ENCODE measurements at regions not wholly inside any gene's neighbourhood (a gene's known extent, or its start where the extent isn't known, plus 50 kb on each side); places are given as distances from the start of the nearest gene placed in this dataset.

DNA sequence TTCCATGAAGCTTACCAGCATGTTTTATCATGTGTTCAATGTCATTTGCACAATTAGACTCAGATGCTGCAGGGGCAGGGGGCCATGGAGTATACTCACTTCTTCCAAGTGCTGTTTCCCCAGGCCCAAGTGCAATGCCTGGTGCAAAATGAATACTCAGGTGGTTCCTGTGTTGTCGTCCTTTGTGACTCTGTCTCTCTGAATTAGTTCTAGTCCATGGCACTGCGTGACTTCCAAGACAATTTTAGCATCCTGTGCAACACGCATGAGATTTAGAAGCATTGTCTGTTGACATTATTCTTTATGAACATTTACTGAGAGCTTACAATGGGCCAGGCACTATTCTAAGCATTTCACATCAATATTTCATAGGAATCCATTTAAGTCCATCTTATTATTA, 769.7 kb upstream of the RBFOX1 start:
- no peak for DNase-seq

DNA sequence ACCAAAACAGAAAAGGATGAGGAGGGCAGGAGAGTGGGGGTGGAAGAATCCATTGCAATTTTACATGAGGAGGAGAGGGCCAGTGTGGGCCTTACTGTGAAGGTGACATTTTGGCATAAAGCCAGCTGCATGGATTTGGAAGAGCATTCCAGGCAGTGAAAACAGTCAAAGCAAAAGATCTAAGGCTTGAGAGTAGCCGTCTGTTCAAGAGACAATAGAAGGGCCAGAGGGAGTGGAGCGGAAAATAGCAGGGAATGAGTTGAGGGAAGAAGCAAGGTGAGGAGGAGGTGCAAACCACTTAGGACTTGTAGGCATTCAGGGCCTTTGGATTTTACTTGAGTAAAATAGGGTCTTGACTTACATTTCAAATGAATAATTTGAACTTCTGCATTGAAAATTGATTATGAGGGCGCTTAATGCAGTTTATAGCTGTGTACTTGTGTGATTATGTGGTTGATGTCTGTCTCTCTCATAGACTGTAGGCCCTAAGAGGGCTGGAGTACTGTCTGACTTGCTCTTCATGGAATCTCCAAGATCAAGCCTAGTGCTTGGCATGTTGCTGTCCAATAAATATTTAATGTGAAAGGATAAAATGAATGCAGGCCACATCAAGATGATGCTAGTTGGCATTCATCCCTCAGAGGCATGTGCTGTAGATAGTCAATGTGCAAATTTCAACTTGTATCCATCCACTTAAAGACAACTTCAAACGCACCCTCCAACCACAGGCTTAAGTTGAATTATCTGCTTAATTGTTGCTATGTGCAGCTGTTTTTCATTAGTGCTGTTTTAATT, 772.1 kb upstream of the RBFOX1 start:
- no peak for DNase-seq

DNA sequence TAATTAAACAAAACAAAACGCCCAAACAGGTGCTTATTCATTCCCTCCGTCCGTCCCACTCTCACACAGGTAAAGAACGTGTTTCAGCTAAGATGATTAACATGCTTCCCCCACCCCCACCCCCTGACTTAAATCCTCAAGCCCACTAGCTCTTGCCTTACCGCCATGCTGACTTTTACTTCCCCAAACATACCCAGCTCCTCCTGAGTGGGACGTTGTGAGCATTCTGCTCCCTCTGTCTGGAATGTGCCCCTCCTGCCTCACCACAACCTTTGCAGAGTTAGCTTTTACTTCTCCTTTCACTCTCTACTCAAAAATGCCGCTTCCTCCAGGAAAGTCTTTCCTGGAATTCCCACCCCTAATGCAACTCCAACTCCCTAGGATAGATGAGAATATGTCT, 774.0 kb upstream of the RBFOX1 start:
- DNase-seq, result no peak

DNA sequence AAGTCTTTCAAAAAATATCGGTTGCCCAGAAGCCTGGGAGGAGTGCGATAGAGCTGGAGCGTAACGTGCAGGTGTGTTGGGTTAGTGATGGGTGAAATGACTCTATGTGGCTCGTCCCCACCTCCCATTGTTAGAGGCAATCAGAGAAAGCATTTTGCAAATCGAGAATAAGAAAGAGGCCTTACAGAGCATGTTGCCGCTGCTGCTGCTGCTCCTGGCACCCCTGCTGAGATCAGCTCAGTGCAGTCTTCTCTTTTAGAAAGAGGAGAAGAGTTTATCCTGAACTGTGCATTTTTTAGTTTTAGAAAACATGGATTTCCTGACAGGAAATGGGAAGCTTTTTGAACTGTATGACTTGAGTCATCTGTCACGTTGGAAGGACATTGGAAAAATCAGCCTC, 774.5 kb upstream of the RBFOX1 start:
- no peak for DNase-seq

DNA sequence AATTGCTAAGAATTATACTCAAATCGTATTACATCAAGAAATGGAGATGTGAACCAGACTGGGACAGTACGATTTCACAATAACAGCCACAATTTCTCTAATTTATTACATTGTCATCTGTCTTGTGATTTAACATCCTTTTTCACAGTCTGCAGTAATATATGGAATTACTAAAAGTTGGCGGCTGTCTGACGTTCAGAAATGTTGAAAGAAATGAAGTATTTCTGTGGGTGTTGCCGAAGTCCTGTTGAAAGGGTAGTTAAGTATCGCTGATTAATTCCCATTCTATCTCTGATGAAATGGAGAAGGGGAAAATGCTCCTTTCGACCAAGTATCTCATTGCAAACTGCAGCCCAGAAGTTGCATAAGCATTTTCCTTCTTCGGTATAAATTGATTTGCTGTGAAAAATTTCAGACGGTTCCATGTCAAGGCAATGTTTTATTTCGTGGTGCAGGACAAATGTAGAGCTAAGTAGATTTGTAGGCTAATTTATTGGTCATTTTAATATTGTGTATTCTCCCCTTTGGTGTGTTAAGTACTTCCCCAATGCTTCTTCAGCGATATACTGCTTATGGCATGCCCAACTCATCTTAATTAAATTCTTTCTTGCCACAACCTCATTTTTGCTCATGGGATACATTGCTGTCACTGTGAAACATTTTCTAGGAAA, 775.2 kb upstream of the RBFOX1 start:
- DNase-seq, result no peak

DNA sequence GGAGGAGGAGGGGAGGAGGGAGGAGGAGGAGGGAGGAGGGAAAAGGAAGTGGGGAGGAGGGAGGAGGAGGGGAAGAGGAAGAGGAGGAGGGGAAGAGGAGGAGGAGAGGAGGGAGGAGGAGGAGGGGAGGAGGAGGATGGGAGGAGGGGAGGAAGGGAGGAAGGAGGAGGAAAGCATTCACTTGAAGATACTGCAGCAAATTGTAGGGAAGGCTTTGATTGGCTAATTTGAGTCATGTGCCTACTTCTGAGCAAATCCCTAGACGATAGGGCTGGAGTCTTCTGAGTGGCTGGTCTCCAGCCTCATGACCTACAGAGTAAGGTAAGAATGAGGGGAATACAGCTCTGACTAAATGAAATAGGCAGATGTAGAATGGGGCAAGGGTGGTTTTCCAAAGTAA, 783.2 kb upstream of the RBFOX1 start:
- DNase-seq, result no peak

DNA sequence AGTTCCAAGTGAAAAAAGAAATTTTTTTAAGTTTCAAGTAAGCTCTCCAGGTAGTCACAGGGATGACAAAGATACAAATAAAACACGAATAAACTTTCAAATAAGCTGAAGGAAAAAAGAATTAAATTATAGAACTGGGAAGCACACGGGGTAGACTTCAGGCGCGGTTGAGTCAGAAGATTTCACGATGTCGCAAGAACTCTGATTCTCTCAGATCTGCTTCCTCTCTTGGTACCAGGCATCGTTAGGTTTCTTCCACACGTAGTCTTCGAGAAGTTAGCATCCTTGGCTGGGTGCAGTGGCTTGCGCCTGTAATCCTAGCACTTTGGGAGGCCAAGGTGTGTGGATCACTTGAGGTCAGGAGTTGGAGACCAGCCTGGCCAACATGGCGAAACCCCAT, 784.1 kb upstream of the RBFOX1 start:
- no peak for DNase-seq

DNA sequence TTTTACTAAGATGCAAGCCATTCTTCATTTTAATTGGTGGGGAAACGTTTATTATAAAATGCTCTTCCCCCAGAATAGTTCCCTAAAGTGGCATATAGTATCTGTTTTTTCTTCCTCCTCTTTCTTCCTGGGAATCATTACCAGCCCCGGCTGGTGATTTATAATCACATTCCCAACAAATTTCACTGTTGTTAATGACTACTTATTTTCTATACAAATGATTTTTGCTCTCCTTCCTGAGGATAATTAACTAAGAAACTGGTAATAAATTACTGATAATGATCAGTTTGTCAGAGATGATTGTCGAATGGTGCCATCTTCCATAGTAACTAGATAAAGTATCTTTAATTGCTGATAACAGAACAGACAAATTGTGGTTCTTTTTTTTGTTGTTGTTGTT, 785.5 kb upstream of the RBFOX1 start:
- no peak for DNase-seq

DNA sequence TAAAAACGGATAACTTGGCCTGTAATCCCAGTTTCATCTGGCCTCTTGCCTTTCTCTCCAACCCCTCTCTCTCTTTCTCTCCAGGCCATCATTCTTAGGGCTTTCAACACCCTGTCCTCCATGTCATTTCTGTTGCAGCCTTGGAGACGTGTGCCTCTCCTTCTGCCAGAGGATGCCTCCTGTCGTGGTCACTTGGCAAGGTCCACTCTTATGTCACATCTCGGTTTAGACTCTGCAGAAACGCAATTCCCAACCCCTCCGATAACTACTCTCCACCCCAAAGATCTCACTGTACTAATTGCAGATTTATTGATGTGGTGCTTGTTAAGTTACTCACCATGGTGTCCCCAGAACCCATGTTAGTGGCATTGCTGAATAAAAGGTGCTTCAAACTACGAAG, 787.3 kb upstream of the RBFOX1 start:
- no peak for DNase-seq

DNA sequence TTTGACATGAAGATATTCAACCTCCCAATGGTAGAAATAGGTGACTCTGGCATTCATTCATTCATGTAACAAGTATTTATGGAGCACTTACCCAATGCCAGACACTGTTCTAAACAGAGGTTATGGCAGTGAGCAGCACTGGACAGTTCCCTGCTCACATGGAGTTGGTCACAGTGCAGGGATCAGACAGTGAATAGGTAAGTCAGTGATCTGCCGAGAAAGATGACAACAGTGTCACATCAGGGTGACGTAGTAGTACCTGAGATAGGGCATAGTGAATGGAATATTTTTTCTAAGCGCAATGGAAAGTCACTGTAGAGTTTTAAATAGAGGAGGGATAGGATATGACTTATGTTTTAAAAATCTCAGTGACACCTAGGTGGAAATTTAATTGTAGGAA, 791.4 kb upstream of the RBFOX1 start:
- no peak for DNase-seq

DNA sequence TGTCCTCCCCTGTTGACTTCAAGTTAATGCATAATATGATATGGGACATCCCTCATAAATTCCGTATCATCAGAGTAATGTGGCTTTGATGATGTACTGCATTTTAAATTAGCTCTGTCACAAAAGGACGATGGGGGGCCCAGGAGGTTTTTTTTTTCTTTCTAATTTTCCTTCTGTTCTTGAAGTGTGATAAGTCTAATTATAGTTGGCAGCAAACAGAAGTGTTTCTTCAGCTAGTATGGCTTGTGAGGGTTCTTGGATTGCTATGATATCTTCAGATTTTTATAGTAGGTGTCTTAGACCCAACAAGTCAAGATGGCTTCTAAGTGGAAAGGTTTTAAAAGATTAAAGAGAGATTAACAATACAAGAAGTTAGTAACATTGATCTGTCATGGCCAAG, 796.2 kb upstream of the RBFOX1 start:
- DNase-seq, result no peak

DNA sequence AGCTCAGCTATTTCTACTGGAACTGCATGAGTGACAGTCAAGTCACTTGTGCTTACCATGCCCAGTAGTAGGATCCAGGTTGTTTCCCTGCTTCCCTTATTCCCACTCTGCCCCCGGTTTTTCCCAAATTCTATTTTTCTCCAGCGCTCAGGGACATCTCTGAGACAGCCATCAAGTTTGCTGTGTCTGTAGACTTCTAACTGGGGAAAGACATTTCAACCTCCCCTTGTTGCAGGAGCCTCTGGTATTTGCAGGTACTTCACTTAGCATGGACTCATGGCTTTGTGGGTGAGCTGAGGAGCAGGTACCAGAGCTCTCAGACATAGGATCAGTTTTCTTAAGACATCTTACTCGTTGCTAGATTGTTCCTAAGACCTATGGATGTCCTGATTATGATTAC, 801.6 kb upstream of the RBFOX1 start:
- no peak for DNase-seq

DNA sequence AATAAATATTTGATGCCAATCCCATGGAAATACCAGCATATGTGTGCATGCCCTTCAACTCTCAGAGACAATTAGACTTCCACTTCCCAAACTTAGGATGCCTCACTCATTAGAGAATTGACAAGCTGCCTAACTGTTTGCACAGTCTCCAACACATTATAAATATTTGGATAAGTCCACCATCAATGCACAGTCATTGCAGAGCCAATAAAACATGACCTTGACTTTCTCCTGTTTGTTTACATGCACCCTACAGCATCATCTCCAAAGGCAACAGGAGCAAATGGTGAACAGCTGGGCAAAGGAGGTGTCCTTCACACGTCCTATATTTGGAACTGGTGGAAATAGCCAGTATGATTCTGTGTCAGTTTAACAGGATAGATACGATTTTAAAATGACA, 804.4 kb upstream of the RBFOX1 start:
- no peak for DNase-seq

DNA sequence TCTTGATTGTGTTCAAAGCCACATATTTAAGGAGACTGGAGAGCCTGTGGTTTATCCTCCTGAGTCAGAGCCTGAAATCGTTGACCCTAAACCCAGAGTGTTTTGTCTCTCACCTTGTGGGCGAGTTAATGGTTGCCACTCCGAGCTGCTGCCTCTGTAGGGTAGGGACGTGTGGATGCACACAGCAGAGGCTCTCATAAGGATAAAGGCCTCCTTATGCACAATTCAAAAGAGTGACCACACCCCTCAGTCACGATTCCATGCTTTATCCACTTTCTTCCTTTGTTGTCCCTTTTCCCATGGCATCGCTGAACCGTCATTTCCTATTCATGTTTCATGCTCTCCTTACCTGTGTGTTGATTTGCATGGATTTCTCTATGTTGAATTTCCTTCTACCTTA, 805.0 kb upstream of the RBFOX1 start:
- DNase-seq, result no peak

DNA sequence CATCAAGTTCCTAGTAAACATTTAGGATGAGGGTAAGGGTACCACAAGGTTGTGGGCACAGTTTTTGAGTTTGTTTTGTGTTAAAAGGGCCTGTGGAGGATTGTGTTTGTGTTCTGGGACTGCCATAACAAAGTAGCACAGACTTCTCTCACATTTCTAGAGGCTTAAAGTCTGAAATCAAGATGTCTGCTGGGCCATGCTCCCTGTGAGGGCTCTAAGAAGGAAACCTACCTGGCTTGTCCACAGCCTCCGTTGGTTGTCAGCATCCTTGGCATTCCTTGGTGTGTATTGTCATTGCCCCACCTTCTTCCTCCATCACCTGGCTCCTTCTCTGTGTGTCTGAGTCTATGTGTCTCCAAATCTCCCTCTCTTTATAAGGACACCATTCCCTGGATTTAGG, 808.1 kb upstream of the RBFOX1 start:
- no peak for DNase-seq

DNA sequence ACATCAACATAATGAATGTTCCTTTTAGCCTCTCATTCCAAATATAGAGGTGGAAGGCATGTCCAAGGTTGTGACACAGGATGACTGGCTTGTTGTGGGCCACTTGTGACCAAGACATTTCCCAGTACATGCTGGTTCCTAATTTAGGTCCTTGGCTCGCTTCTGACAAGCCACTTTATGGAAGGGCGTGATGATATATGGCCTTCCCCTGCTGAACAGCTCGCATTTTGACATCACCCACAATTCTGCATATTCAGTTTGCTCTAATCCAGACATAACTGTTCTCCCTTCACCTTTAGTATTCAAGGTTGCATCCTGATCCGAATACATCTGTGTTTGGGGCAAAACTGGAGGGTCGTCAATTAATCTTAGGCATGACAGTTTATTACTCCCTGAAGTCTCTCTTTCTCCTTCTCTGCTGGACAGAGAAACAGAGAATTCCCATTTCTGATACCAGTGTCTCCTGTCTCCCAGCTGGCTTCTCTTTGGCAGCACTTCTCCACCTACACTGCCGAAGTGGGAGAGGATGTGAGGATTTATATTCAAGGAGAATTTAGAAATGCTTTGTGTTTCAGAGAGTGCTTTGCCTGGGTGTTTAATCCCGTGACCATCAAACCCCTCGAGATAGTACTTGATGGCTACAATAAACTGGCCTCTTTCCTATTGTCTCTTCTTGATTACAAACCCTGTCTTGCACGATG, 815.5 kb upstream of the RBFOX1 start:
- no peak for DNase-seq

DNA sequence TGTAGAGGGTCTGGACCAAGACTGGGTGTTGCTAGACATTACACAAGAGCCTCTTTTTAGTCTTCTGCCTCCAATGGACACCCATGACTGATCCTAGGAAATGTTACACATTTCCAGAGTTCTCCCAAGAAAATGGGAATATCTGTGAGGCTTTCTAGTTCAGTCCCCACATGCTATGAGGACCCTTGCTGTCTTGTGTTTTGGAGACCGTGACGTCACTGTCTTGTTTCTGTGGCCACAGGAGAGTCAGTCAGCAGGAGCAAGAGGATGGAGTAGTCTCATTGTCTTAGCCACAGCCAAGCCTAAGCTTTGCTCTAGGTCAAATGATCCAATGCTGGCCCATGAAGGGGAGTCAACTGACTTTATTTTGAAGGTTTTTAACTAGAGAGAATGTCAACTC, 820.1 kb upstream of the RBFOX1 start:
- DNase-seq, result no peak

DNA sequence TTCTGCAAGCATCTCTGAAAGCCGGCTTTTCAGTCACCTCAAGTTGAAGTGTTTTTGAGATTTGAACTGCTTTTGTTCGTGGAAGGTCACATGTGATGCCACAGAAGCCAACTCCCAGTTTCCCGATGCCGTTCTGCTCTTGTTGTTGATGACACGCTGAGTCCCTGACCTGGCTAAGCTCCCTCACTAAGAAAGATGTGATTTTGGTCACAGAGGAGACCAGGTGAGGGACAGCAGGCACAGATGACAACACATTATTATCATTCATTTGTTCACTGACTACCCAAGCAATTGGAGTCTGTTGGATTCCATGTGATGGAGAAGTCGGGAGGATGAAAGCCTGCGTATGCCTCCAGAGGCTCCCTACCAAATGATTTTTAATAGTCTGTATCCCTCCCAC, 822.4 kb upstream of the RBFOX1 start:
- DNase-seq, result no peak

DNA sequence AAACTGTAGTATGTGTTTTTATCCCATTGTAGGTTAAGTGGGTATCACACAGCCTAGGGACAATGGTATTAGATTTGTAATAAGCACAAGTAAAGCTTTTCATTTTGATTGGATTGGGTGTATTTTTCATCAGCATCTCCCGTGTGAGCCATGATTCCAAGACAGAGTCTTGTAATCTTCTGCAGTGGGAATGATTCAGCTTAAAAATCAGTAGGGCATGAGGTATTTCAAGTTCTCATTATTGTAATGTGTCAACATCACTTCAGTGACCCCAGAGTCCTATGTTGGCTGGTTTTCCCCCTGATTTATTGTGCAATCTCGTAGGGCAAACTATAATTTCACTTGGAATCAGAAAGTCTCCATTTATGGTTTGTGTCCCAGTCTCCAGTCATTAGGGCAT, 833.2 kb upstream of the RBFOX1 start:
- no peak for DNase-seq

DNA sequence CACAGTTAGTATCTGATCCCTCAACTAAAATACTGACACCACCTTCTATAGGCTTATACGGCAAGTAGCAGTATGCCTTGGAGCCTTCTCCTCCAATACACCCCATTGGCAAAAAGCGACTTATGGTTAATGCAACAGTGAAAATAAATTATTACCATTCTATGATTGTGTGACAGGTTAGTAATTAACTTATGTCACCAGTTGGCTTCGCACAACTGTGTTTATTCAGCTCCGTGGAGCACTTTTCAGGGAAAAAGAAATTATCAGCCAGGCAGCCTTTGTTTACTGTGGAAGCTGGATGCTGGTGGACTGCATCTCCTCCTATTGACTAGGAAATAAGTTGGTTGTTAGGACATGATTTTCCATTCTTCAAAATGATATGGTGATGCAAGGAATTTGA, 833.8 kb upstream of the RBFOX1 start:
- DNase-seq, result no peak

DNA sequence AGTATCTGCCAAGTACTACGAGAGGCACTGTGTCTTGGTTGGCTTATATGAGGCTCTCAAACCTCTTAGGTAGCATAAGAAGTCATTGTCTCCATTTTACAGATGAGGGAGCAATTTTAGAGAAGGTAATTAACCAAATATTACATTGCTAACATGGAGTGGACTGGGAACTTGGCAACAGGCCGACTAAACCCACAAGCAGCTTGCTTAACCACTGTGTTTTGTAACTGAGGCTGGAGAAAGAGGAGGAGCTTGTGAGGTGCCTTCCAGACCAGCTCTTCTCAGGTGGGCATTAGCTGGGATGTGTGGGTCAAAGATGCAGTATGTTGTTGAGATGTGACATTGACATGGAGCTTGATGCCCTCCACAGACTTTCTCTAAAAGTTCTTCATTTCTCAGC, 835.6 kb upstream of the RBFOX1 start:
- DNase-seq, result no peak

DNA sequence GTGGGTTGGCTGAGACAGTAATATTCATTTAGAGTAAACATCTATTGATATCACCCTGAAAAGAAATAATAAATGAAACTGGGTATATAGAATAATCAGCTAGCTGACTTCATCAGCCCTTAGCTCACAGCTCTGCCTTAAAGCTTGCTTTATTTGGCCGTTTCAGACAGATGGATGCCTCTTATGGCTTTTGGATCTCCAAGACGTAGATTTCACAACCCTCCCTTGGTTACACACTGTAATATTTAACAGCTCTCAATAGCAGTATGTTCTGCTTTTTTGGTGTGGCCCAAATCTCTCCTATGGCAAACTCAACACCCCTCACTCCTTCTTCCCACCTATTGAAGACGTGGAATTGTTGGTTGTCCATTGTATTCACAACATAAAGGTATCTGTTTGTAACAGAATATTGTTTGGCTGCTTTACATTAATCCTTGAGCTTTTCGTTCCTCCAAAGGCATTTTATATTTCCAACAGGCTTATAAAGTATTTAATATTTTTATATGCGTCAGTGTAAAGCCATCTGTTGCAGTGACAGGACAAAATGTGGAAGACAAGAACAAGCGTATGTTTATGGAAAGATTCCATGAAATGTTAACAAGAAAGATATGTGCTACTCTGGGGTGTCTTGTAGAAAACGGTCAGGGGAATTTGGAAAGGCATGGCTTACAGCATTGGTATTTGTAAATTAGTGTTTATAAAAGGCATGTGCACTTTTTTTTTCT, 837.0 kb upstream of the RBFOX1 start:
- DNase-seq, result no peak

DNA sequence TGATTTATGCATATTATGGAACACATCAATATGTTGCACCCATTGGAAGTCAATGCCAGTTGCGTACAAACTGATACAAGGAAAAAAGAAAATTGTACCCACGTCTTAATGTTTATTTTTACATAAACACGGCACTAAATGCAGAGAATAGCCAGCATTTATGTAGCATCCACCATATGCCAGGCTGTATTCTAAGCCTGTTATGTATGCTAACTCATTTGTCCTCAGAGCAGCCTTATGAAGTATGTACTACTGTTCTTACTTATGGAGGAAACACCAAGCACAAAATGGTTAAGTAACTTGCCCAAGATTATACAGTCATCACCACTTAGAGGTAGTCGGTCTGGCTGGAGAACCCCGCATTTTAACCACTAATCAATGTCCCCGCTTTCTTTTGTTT, 837.9 kb upstream of the RBFOX1 start:
- no peak for DNase-seq

DNA sequence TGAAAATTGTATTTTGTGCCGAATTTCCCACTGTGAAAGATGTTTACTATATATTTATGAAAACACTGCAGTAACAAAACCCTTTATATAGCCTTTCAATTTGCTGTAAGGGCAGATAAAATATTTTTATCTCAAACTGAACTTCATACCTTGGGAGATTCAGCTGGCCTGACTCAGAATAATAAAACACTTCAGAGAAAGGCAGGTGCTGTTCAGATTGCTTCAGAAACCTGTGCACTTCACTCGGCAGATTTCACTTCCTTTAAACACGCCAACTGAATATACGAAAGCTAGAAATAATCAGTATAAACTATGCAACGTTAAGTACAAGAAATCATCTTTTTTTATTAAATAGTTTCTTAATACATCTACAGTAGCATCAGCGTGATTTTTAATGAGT, 839.1 kb upstream of the RBFOX1 start:
- DNase-seq, result no peak

Data from midbrain (tissue), 1 donor.